Rectal smooth muscle tissue (tissue), 1 donor: ENCODE measurements at regions not wholly inside any gene's neighbourhood (a gene's known extent, or its start where the extent isn't known, plus 50 kb on each side); places are given as distances from the start of the nearest gene placed in this dataset.

Experiments
- H3K27ac ChIP-seq: one replicate; pipeline ENCODE4 v1.7.0; 2013; ENCODE audit warnings: low read depth, low read length, inconsistent platforms
- H3K27me3 ChIP-seq: one replicate; pipeline ENCODE4 v1.7.0; 2013; ENCODE audit warnings: low read length; ENCODE audit not compliant: control insufficient read depth, insufficient read depth
- H3K36me3 ChIP-seq: one replicate; pipeline ENCODE4 v1.7.0; 2013; ENCODE audit warnings: low read length; ENCODE audit not compliant: control insufficient read depth, insufficient read depth
- H3K4me1 ChIP-seq: one replicate; pipeline ENCODE4 v1.7.0; 2013; ENCODE audit warnings: low read length; ENCODE audit not compliant: control insufficient read depth, insufficient read depth
- H3K4me3 ChIP-seq: one replicate; pipeline ENCODE4 v1.7.0; 2013; ENCODE audit warnings: low read length
- H3K9ac ChIP-seq: one replicate; pipeline ENCODE4 v1.7.0; 2013; ENCODE audit warnings: low read length

- H3K4me1 ChIP-seq = no peaks in the 10 kb centered on the region
- H3K9ac ChIP-seq = no peak overlapping the region
- no peak overlapping the region for H3K4me3 ChIP-seq
- H3K27me3 ChIP-seq = no peaks in the 10 kb centered on the region
- no peaks in the 10 kb centered on the region for H3K36me3 ChIP-seq
- H3K27ac ChIP-seq = no peak overlapping the region
Observed at GRCh38 chr4:23298371-23298770, 591.5 kb downstream of the PPARGC1A start.

- Histone ChIP-seq H3K4me3 (no peak overlapping the region), H3K36me3 (no peaks in the 10 kb centered on the region), H3K27me3 (no peaks in the 10 kb centered on the region), H3K9ac (no peak overlapping the region), H3K27ac (no peak overlapping the region), H3K4me1 (no peaks in the 10 kb centered on the region)
Observed at GRCh38 chr4:23297327-23297726, 592.5 kb downstream of the PPARGC1A start.

DNA sequence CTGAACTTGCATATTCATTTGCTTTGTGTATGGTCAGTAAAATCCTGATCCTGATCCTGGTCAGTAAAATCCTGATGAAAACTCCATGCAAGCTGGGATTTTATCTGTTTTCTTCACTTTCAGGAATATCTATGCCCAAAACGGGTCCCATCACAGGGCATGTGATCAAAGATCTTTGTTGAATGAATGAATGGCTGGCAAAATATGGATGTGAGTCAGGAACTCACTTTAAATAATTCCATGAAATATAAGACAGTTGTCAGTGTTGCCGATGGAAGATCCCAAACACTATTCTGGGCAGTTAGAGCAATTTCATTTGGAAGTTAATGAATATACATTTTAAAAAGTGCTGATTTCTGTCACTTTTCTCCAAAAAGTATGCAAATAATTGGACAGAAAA, 598.4 kb downstream of the GBA3 start:
- no peaks in the 10 kb centered on the region for H3K36me3 ChIP-seq
- no peak overlapping the region for H3K4me3 ChIP-seq
- no peaks in the 10 kb centered on the region for H3K4me1 ChIP-seq
- no peaks in the 10 kb centered on the region for H3K27me3 ChIP-seq
- no peak overlapping the region for H3K9ac ChIP-seq
- no peak overlapping the region for H3K27ac ChIP-seq

GRCh38 chr4:23290656-23291055, 597.9 kb downstream of the GBA3 start:
- Histone ChIP-seq H3K27ac (no peak overlapping the region), H3K9ac (no peak overlapping the region), H3K4me3 (no peak overlapping the region), H3K36me3 (no peaks in the 10 kb centered on the region), H3K27me3 (no peaks in the 10 kb centered on the region), H3K4me1 (no peaks in the 10 kb centered on the region)

DNA sequence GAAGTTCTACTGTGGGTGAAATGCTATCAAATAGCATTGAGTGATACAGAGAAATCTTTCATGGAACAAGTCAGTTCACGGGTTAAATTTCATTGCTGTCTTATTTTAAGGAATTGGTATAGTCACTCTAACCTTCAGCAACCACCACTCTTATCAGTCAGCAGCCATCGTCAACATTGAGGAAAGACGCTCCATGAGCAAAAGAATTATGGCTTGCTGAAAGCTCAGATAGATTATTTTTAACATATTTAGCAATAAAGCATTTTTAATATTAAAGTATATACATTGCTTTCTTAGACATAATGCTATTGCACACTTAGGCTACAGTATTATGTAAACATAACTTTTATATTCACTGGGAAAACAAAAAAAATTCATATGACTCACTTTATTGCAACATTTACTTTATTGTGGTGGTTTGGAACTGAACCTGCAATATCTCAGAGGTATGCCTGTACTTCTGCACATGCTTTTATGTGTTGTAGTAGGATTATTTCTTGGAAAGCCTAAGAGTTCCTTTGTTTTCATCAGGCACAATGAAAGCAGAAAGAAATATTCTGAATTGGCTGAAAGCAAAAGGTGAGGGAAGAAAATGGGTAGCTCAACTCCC, 586.7 kb downstream of the GBA3 start:
- Histone ChIP-seq H3K9ac (no peak overlapping the region), H3K36me3 (no peaks in the 10 kb centered on the region), H3K4me3 (no peak overlapping the region), H3K4me1 (no peaks in the 10 kb centered on the region), H3K27me3 (no peaks in the 10 kb centered on the region), H3K27ac (no peak overlapping the region)

DNA sequence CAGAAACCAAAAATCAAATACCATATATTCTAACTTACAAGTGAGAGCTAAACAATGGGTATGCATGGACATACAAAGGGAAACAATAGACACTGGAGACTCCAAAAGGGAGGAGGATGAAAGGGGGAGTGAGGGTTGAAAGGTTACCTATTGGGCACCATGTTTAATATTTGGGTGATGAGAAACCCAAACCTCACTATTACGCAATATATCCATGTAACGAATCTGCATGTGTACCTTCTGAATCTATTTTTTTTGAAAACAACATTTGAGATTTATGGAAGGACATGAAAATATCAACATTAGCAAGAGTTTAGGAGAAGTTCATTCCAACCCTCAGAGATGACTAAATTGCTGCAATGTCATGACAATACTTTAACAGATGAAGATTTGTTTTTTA, 586.1 kb downstream of the GBA3 start:
- no peak overlapping the region for H3K9ac ChIP-seq
- no peak overlapping the region for H3K27ac ChIP-seq
- H3K36me3 ChIP-seq = no peaks in the 10 kb centered on the region
- H3K4me3 ChIP-seq = no peak overlapping the region
- no peaks in the 10 kb centered on the region for H3K4me1 ChIP-seq
- H3K27me3 ChIP-seq = no peaks in the 10 kb centered on the region

GRCh38 chr4:23276076-23276475, 583.3 kb downstream of the GBA3 start:
- Histone ChIP-seq H3K9ac (no peak overlapping the region), H3K27ac (no peak overlapping the region), H3K36me3 (no peaks in the 10 kb centered on the region), H3K4me3 (no peak overlapping the region), H3K4me1 (no peaks in the 10 kb centered on the region), H3K27me3 (no peaks in the 10 kb centered on the region)

DNA sequence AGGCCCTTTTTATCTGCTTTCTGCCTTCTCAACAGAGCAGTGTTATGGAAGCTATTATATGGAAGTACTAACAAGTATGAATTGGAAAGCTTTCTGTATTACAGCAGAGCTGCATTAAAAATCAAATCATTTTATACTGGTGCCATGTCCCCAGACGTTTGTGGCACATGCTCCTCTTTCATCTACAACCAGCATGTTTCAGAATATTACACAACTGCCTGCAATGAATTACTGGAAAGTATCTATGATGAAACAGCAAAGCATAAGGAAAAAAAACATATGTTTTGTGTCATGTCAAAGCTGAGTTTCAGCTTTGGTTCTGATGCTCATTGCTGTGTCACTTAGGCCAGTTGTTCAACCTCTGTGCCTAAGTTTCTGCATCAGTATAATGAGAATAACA, 576.8 kb downstream of the GBA3 start:
- no peak overlapping the region for H3K27ac ChIP-seq
- no peaks in the 10 kb centered on the region for H3K4me1 ChIP-seq

GRCh38 chr4:23268072-23268771, 575.5 kb downstream of the GBA3 start:
- Histone ChIP-seq H3K4me1 (no peaks in the 10 kb centered on the region), H3K27me3 (no peaks in the 10 kb centered on the region), H3K9ac (no peak overlapping the region), H3K27ac (no peak overlapping the region), H3K36me3 (no peaks in the 10 kb centered on the region), H3K4me3 (no peak overlapping the region)

More for the DNA sequence above, 576.8 kb downstream of the GBA3 start:
- Histone ChIP-seq H3K36me3 (no peaks in the 10 kb centered on the region), H3K27me3 (no peaks in the 10 kb centered on the region), H3K9ac (no peak overlapping the region), H3K4me3 (no peak overlapping the region)

DNA sequence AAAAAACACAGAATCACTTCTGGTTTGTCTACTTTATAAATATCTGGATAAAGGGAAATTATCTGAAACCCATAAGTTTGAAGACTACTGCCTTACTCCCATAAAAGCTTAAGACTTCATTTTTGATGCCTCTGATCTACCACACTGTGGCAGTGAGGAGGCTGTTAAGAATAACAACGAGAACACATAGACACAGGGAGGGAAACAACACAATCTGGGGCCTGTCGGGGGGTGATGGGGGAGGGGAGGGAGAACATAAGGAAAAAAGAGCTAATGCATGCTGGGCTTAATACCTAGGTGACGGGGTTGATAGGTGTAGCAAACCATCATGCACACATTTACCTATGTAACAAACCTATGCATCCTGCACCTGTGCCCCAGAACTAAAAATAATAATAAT, 573.7 kb downstream of the GBA3 start:
- Histone ChIP-seq H3K4me1 (no peaks in the 10 kb centered on the region), H3K27ac (no peak overlapping the region), H3K9ac (no peak overlapping the region), H3K36me3 (no peaks in the 10 kb centered on the region), H3K27me3 (no peaks in the 10 kb centered on the region), H3K4me3 (no peak overlapping the region)

DNA sequence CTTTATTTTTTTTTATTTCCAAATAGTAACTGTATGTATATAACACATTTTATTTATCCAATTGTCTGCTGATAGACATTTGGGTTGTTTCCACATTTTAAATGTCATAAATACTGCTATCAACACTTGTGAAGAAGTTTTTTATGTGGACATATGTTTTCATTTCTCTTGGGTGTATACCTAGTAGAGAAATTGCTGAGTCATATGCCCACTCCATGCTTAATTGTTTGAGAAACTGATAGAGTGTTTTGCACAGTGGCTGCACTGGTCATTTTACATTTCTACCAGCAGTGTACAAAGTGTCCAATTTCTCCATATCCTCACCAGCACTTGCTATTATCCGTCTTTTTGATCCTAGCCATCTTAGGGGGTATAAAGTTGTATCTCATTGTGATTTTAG, 567.8 kb downstream of the GBA3 start:
- H3K36me3 ChIP-seq = no peaks in the 10 kb centered on the region
- no peak overlapping the region for H3K4me3 ChIP-seq
- no peaks in the 10 kb centered on the region for H3K4me1 ChIP-seq
- H3K27me3 ChIP-seq = no peaks in the 10 kb centered on the region
- no peak overlapping the region for H3K9ac ChIP-seq
- H3K27ac ChIP-seq = no peak overlapping the region

- H3K4me3 ChIP-seq = no peak overlapping the region
- no peaks in the 10 kb centered on the region for H3K4me1 ChIP-seq
- H3K36me3 ChIP-seq = no peaks in the 10 kb centered on the region
- H3K27me3 ChIP-seq = no peaks in the 10 kb centered on the region
- H3K9ac ChIP-seq = no peak overlapping the region
- no peak overlapping the region for H3K27ac ChIP-seq
Observed at GRCh38 chr4:23245203-23245832, 552.6 kb downstream of the GBA3 start.

DNA sequence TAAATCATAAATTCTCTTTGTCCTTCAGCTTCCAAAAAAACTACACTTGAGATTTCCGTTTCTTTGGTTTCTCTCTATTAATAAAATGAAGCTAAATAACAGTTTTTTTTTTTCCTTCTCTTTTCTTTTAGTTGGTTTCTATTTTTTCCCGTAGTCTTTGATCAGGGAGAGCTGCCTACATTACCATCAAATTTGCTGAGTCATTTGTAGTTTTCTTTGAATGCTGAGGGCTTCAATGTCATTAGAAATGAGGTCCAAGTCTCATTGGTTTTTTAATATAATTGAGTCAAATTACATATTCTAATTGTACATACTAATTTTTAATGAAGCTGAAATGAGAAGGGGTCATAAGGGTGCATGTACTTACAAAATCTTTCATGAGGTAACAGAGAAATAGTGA, 550.2 kb downstream of the GBA3 start:
- H3K36me3 ChIP-seq = no peaks in the 10 kb centered on the region
- no peaks in the 10 kb centered on the region for H3K27me3 ChIP-seq
- H3K27ac ChIP-seq = no peak overlapping the region
- no peak overlapping the region for H3K4me3 ChIP-seq
- H3K9ac ChIP-seq = no peak overlapping the region
- H3K4me1 ChIP-seq = no peaks in the 10 kb centered on the region
